CD14-positive monocyte (primary cell): ENCODE measurements at regions not wholly inside any gene's neighbourhood (a gene's known extent, or its start where the extent isn't known, plus 50 kb on each side); places are given as distances from the start of the nearest gene placed in this dataset.

Experiments used
- DNase-seq, 3 donors: peaks; one replicate each; pipeline ENCODE4 v3.0.0-alpha.2; 2011 to 2022
- H2AFZ ChIP-seq: 2 replicates; pipeline ENCODE4 v1.6.0; 2012; ENCODE audit warnings: mild to moderate bottlenecking, low read depth, low read length, inconsistent platforms; ENCODE audit not compliant: insufficient read depth, poor library complexity, severe bottlenecking
- H3K27ac ChIP-seq, 2 donors: 1 replicate in 1 of 2; 2 replicates in 1 of 2; pipeline ENCODE4 v1.5.1; 2012 to 2013; ENCODE audit warnings: low read length in 2 of 2, control low read depth in 1 of 2, inconsistent platforms in 1 of 2, low read depth in 1 of 2, mild to moderate bottlenecking in 1 of 2
- H3K27me3 ChIP-seq, 2 donors: one replicate each; pipeline versions ENCODE4 v1.6.0 to v1.6.1; 2011 to 2013; ENCODE audit warnings: low read length in 2 of 2; ENCODE audit not compliant: control insufficient read depth in 2 of 2, insufficient read depth in 2 of 2
- H3K36me3 ChIP-seq, 2 donors: replicated peaks in 1 of 2; 1 replicate in 1 of 2; 2 replicates in 1 of 2; pipeline versions ENCODE4 v1.5.1 to v1.6.1; 2012 to 2013; ENCODE audit warnings: low read length in 2 of 2, control low read depth in 1 of 2, inconsistent platforms in 1 of 2, mild to moderate bottlenecking in 1 of 2; ENCODE audit not compliant: insufficient read depth in 2 of 2, control insufficient read depth in 1 of 2
- H3K4me1 ChIP-seq, 2 donors: 1 replicate in 1 of 2; 2 replicates in 1 of 2; pipeline versions ENCODE4 v1.5.1 to v1.6.1; 2012 to 2013; ENCODE audit warnings: low read length in 2 of 2, control low read depth in 1 of 2, inconsistent platforms in 1 of 2, mild to moderate bottlenecking in 1 of 2, moderate library complexity in 1 of 2; ENCODE audit not compliant: insufficient read depth in 2 of 2, control insufficient read depth in 1 of 2
- H3K4me2 ChIP-seq: replicated peaks from 2 replicates; pipeline ENCODE3; 2012; ENCODE audit warnings: low read length, moderate library complexity, mild to moderate bottlenecking; ENCODE audit not compliant: poor library complexity, severe bottlenecking; ENCODE audit errors: extremely low read depth
- H3K4me3 ChIP-seq, 3 experiments: fragments of 200-600 bp in 1 of 3; sonication (generic) in 1 of 3; replicated peaks in 1 of 3; 1 replicate in 2 of 3; 2 replicates in 1 of 3; pipeline ENCODE4 v1.5.1; 2011 to 2013; ENCODE audit warnings: low read length in 3 of 3, mild to moderate bottlenecking in 3 of 3, control low read depth in 2 of 3, low read depth in 2 of 3, inconsistent platforms in 1 of 3, moderate library complexity in 1 of 3
- H3K79me2 ChIP-seq: 2 replicates; pipeline ENCODE4 v1.6.0; 2012; ENCODE audit warnings: mild to moderate bottlenecking, control low read depth, inconsistent platforms, low read length, moderate library complexity; ENCODE audit not compliant: insufficient read depth
- H3K9ac ChIP-seq: 2 replicates; pipeline ENCODE4 v1.6.0; 2017; ENCODE audit warnings: low read length, mild to moderate bottlenecking; ENCODE audit not compliant: insufficient read depth, poor library complexity, severe bottlenecking
- H3K9me3 ChIP-seq, 2 donors: replicated peaks in 1 of 2; 1 replicate in 1 of 2; 2 replicates in 1 of 2; pipeline versions ENCODE4 v1.5.1 to v1.6.1; 2012 to 2013; ENCODE audit warnings: low read length in 2 of 2, control low read depth in 1 of 2; ENCODE audit not compliant: control insufficient read depth in 1 of 2, insufficient read depth in 1 of 2
- H4K20me1 ChIP-seq: 2 replicates; pipeline ENCODE4 v1.6.0; 2012; ENCODE audit warnings: mild to moderate bottlenecking, low read length, control low read depth, moderate library complexity; ENCODE audit not compliant: insufficient read depth
- H3K27ac Mint-ChIP-seq, 7 donors: one replicate each; pipeline ENCODE4 v1.8.0; 2020; ENCODE audit warnings: mild to moderate bottlenecking in 7 of 7, mixed read lengths in 7 of 7, moderate library complexity in 6 of 7, inconsistent platforms in 2 of 7
- H3K27me3 Mint-ChIP-seq, 3 donors: one replicate each; pipeline ENCODE4 v1.8.0; 2021 to 2022; ENCODE audit warnings: low read depth in 3 of 3, mild to moderate bottlenecking in 3 of 3, mixed read lengths in 3 of 3, moderate library complexity in 3 of 3, inconsistent platforms in 1 of 3
- H3K36me3 Mint-ChIP-seq, 2 donors: one replicate each; pipeline ENCODE4 v1.8.0; 2020; ENCODE audit warnings: mixed read lengths in 2 of 2, inconsistent platforms in 1 of 2, mild to moderate bottlenecking in 1 of 2
- H3K4me1 Mint-ChIP-seq: one replicate; pipeline ENCODE4 v1.8.0; 2020; ENCODE audit warnings: mild to moderate bottlenecking, mixed read lengths
- H3K4me3 Mint-ChIP-seq, 2 donors: one replicate each; pipeline ENCODE4 v1.8.0; 2020; ENCODE audit warnings: mild to moderate bottlenecking in 2 of 2, mixed read lengths in 2 of 2, moderate library complexity in 1 of 2
- H3K9me3 Mint-ChIP-seq, 7 donors: one replicate each; pipeline ENCODE4 v1.8.0; 2020 to 2022; ENCODE audit warnings: mixed read lengths in 7 of 7, mild to moderate bottlenecking in 6 of 7, moderate library complexity in 6 of 7, inconsistent platforms in 2 of 7
- WGBS: methylation state at CpG from one replicate; pipeline ENCODE4 v1.1.5; 2013; ENCODE audit warnings: missing lambda C conversion rate; ENCODE audit not compliant: insufficient coverage; 5-methylcytosine and 5-hydroxymethylcytosine counted together
- intact Hi-C, 2 donors: fragments of 100-400 bp; cut with micrococcal nuclease; formaldehyde crosslinking; loops; one replicate each; pipeline versions ENCODE4 v1.15.0 to v1.15.1; 2023
- TF ChIP-seq, protein P1 (sequence below): fragments of 200-600 bp; IDR thresholded peaks from one replicate; pipeline ENCODE4 v1.8.0; 2022; ENCODE audit warnings: antibody characterized with exemption, mild to moderate bottlenecking

DNA sequence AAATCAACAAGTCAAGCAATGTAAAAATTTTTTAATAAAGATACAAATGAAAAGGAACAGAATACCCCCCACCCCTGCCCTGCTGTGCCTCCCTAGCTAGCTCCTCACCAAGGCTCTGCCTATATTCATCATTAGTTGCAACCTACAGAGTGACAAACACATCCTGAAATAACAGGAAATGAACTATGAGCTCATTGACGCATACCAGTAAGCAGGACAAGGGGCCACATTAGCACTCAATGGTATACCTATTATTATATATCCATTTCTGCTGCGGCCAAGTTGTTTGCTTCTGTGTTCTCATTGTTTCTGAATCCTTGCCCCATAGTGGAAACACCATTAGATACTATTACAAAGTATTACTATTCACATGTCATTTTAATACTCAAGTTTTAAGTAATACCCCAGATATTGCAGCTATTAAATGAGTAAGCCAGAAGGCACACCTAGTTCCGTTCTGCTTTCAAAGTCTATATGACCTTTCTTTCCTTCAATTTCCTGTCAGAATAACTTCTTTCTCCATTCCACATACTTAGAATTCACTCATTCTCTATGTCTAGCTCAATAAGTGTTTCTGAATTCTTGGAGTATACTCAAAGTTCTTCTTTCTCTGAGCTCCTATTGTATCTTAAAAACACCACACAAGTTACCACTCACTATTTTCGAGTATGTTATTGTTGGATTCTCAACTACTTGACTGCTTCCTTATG lies 1214.9 kb downstream of the PLA2G4A start:
- Mint-ChIP-seq H3K27me3 (peaks cover 0 to 2% (median 0%) of the 10 kb centered on the region in 3 donors), H3K4me3 (no peak overlapping the region), H3K36me3 (no peaks in the 10 kb centered on the region), H3K4me1 (no peaks in the 10 kb centered on the region), H3K27ac (no peak overlapping the region), H3K9me3 (peaks cover 0 to 6% (median 1%) of the 10 kb centered on the region in 7 donors)
- H3K9ac ChIP-seq: no peak overlapping the region
- H2AFZ ChIP-seq: no peak overlapping the region
- DNase-seq: no peak
- H3K79me2 ChIP-seq: no peaks in the 10 kb centered on the region
- intact Hi-C loops: no loop called here
- H4K20me1 ChIP-seq: no peaks in the 10 kb centered on the region
- H3K4me3 ChIP-seq: no peak overlapping the region
- peaks cover 0 to under 1% of the 10 kb centered on the region in 2 donors for H3K9me3 ChIP-seq
- WGBS: no CpG with 5 or more reads among the region's 4 CpGs
- H3K4me2 ChIP-seq: no peak overlapping the region
- no peaks in the 10 kb centered on the region for H3K36me3 ChIP-seq
- no peak overlapping the region for H3K27ac ChIP-seq
- H3K27me3 ChIP-seq: no peaks in the 10 kb centered on the region
- TF ChIP-seq, protein P1, sequence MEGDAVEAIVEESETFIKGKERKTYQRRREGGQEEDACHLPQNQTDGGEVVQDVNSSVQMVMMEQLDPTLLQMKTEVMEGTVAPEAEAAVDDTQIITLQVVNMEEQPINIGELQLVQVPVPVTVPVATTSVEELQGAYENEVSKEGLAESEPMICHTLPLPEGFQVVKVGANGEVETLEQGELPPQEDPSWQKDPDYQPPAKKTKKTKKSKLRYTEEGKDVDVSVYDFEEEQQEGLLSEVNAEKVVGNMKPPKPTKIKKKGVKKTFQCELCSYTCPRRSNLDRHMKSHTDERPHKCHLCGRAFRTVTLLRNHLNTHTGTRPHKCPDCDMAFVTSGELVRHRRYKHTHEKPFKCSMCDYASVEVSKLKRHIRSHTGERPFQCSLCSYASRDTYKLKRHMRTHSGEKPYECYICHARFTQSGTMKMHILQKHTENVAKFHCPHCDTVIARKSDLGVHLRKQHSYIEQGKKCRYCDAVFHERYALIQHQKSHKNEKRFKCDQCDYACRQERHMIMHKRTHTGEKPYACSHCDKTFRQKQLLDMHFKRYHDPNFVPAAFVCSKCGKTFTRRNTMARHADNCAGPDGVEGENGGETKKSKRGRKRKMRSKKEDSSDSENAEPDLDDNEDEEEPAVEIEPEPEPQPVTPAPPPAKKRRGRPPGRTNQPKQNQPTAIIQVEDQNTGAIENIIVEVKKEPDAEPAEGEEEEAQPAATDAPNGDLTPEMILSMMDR: no peak
- no peaks in the 10 kb centered on the region for H3K4me1 ChIP-seq

DNA sequence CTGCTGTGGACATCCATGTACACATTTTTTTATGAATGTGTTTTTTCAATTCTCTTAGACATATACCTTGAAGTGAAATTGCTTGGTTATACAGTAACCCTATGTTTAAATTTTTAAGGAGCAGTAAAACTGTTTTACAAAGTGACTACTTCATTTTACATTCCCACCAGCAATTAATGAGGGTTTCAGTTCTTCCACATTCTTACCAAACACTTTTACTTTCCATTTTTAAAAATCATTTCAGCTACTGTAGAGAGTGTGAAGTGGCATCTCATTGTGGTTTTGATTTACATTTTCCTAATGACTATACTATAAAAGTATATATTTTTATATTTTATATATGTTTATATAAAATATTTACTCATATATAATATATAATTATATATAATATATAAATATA lies 1221.5 kb downstream of the PLA2G4A start:
- TF ChIP-seq, protein P1: no peak
- no peaks in the 10 kb centered on the region for H4K20me1 ChIP-seq
- H3K36me3 ChIP-seq: no peaks in the 10 kb centered on the region
- no peak for DNase-seq
- intact Hi-C loops: no loop called here
- H3K79me2 ChIP-seq: no peaks in the 10 kb centered on the region
- H3K4me2 ChIP-seq: no peak overlapping the region
- Mint-ChIP-seq H3K27ac (no peak overlapping the region), H3K36me3 (no peaks in the 10 kb centered on the region), H3K27me3 (peaks cover 0 to 2% (median 0%) of the 10 kb centered on the region in 3 donors), H3K4me1 (no peaks in the 10 kb centered on the region), H3K9me3 (peaks cover 0 to 7% (median 2%) of the 10 kb centered on the region in 7 donors), H3K4me3 (no peak overlapping the region)
- no peak overlapping the region for H3K9ac ChIP-seq
- H3K4me3 ChIP-seq: no peak overlapping the region
- no peaks in the 10 kb centered on the region for H3K4me1 ChIP-seq
- H3K27ac ChIP-seq: no peak overlapping the region
- H3K27me3 ChIP-seq: no peaks in the 10 kb centered on the region
- H2AFZ ChIP-seq: no peak overlapping the region
- no peaks in the 10 kb centered on the region for H3K9me3 ChIP-seq
